Ovary (tissue), 3 donors: ENCODE measurements at regions not wholly inside any gene's neighbourhood (a gene's known extent, or its start where the extent isn't known, plus 50 kb on each side); places are given as distances from the start of the nearest gene placed in this dataset.
"Not testable (repeated sequence)": the region's sequence is repeated elsewhere in the genome, so short reads cannot be mapped to it uniquely, and the experiment has no call there.

Experiments used
- CTCF ChIP-seq, 3 donors: fragments of 450-650 bp in 2 of 3; fragments of 200-600 bp in 1 of 3; IDR thresholded peaks; one replicate each; pipeline versions ENCODE4 v1.5.1 to v1.8.0; 2016 to 2022; ENCODE audit warnings: antibody characterized with exemption in 3 of 3, mild to moderate bottlenecking in 1 of 3
- POLR2A ChIP-seq: fragments of 450-650 bp; IDR thresholded peaks from one replicate; pipeline ENCODE4 v1.6.1; 2017; ENCODE audit warnings: antibody characterized with exemption, mild to moderate bottlenecking, moderate library complexity
- donor health status: DM: no; HTN: no; CAD: no.

GRCh38 chr9:62877987-62878386 is 1688.2 kb downstream of the SPATA31A7 start:
- TF ChIP-seq CTCF (IDR thresholded peaks at IDR 0.05); POLR2A: not testable (repeated sequence)
